ENCODE measurements at regions not wholly inside any gene's neighbourhood (a gene's known extent, or its start where the extent isn't known, plus 50 kb on each side); places are given as distances from the start of the nearest gene placed in this dataset.

GRCh38 chr11:11069841-11070835, 212.3 kb upstream of the ZBED5 start:
- TF ChIP-seq EZH2phosphoT487 (IDR thresholded peaks at IDR 0.05; ENCODE audit: low read depth, severe bottlenecking, unreplicated experiment) (no peak), CTCF (IDR thresholded peaks at IDR 0.05; ENCODE audit: poor library complexity) (no peak), EZH2 (IDR thresholded peaks at IDR 0.05; ENCODE audit: borderline replicate concordance) (no peak)

All from hepatocyte (in vitro differentiated cells).